Dedifferentiated amniotic fluid mesenchymal stem cell (primary cell): ENCODE measurements at regions not wholly inside any gene's neighbourhood (a gene's known extent, or its start where the extent isn't known, plus 50 kb on each side); places are given as distances from the start of the nearest gene placed in this dataset.
"Not testable (repeated sequence)": the region's sequence is repeated elsewhere in the genome, so short reads cannot be mapped to it uniquely, and the experiment has no call there.

Experiments used
- DNase-seq: peaks from one replicate; pipeline ENCODE4 v3.0.0-alpha.2; 2016; ENCODE audit errors: extremely low spot score

- no peak for DNase-seq
These were observed 72.7 kb upstream of the HSPA9 start for GRCh38 chr5:138647794-138648410.

- peak; percentile 35 for DNase-seq
These were observed 72.1 kb upstream of the HSPA9 start for GRCh38 chr5:138647261-138647788.

- no peak for DNase-seq
These were observed 71.5 kb upstream of the HSPA9 start for GRCh38 chr5:138646671-138647070.

- DNase-seq = no peak
These were observed 70.8 kb upstream of the HSPA9 start for GRCh38 chr5:138645778-138646575.

- DNase-seq = no peak
These were observed 68.0 kb upstream of the HSPA9 start for GRCh38 chr5:138643040-138643791.

- peak; percentile 38 for DNase-seq
These were observed 66.5 kb upstream of the HSPA9 start for GRCh38 chr5:138641547-138642298.

- no peak for DNase-seq
These were observed 65.5 kb upstream of the HSPA9 start for GRCh38 chr5:138640646-138641254.

GRCh38 chr5:138640138-138640537, 64.9 kb upstream of the HSPA9 start:
- no peak for DNase-seq

GRCh38 chr5:138639326-138639725, 64.1 kb upstream of the HSPA9 start:
- no peak for DNase-seq

- DNase-seq = no peak
These were observed 62.1 kb upstream of the HSPA9 start for GRCh38 chr5:138637256-138637655.

DNA sequence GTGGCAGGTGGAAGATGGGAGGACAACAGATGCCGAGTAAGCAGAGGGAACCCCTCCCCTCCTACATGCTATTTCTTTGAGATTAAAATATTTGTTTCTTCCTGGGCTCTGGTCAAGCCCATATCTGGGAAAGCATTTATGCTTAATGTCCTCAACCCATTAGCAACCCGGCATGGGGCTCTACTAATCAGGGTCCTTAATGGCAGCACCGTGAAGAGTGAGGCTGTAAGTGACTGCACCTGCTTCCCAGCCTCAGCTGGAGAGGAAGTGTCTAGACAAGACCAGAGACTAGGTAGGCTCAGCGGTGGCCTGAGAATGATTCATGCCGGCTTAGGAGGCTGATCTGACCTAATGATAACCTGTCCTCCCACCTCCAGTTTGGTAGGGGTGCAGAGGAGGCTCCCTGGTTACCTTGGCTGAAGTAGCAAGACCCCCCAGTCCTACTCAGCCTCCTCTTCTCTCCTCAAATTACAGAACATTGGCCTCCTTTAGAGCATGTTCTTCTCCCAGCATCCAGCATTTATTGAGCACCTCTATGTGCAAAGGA, 61.3 kb upstream of the HSPA9 start:
- DNase-seq = no peak

DNA sequence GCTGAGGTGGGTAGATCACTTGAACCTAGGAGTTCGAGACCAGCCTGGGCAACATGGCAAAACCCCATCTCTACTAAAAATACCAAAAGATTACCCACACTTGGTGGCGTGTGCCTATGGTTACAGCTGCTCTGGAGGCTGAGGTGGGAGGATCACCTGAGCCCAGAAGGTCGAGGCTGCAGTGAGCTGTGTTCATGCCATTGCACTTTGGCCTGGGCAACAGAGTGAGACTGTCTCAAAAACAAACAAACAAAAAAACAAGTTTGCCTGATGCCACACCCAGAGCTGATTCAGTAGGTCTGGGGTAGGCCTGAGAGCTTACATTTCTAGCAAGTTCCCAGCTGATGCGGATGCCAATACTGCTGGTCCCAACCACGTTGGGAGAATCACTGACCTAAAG, 60.5 kb upstream of the HSPA9 start:
- no peak for DNase-seq

GRCh38 chr5:138635265-138635664, 60.1 kb upstream of the HSPA9 start:
- DNase-seq = peak; percentile 45

DNA sequence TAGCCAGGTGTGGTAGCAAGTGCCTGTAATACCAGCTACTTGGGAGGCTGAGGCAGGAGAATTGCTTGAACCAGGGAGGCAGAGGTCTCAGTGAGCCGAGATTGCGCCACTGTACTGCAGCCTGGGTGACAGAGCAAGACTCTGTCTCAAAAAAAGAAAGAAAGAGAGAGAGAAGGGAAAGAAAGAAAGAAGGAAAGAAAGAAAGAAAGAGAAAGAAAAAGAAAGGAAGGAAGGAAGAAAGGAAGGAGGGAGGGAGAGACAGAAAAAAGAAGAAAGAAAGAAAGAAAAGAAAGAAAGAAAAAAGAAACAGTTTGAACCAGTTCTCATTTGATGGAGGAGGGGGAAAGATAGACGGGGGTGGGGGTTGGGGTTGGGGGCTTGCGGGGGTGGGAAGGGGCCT, 59.6 kb upstream of the HSPA9 start:
- DNase-seq = not testable (repeated sequence)

DNA sequence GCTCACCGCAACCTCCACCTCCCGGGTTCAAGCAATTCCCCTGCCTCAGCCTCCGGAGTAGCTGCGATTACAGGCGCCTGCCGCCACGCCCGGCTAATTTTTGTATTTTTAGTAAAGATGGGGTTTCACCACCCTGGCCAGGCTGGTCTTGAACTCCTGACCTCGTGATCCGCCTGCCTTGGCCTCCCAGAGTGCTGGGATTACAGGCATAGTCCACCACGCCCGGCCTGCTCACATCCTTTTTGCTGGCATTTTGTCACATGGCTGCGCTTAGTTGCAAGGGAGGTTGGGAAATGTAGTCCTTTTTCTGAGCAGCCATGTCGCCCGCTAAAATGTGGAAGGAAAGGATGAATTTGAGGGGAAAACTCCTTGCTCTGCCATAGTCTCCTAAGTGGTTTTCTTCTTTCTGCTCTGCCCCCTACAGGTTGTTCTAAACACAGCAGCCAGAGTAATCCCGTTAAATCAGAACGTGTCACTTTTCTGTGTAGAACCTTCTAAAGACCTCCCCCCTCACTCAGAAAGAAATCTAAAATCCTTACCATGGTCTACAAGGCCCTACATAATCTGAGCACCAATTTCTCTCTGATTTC, 57.8 kb upstream of the HSPA9 start:
- peak; percentile 51 for DNase-seq

GRCh38 chr5:138631096-138631928, 56.1 kb upstream of the HSPA9 start:
- no peak for DNase-seq

- no peak for DNase-seq
These were observed 54.2 kb upstream of the HSPA9 start for GRCh38 chr5:138629392-138629791.

DNA sequence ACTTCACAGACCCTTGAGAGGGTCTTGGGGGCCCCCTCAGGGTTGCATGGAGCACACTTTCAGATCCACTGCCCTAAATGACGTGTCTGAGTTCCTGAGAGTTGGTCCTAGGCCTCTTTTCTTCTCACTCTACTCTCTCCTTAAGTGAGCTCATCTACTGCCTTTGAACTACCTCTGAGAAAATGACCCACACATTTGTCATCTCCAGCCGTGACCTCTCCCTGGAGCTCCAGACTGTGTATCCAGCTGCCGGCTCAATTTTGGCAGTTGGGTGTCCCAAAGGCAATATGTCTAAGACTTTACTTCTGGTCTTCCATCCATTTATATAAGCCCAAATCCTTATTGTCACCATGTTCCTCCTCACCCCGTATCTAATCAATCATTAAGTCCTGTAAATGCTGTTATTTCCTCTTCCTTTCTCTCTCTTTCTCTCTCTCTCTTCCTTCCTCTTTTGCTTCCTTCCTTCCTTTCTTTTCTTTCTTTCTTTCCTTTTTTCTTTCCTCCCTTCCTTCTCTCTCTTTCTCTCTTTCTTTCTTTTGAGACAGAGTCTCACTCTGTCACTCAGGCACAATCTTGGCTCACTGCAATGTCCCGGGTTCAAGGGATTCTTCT, 51.2 kb upstream of the HSPA9 start:
- no peak for DNase-seq

- no peak for DNase-seq
These were observed 49.9 kb upstream of the HSPA9 start for GRCh38 chr5:138625134-138625533.
